HepG2 (cell line): ENCODE measurements at regions not wholly inside any gene's neighbourhood (a gene's known extent, or its start where the extent isn't known, plus 50 kb on each side); places are given as distances from the start of the nearest gene placed in this dataset.

Source experiments
- ATAC-seq: fragments of 200-7000 bp; cut with Tn5 transposase; 3 replicates; pipeline ENCODE4 v1.9.1; 2020; ENCODE audit warnings: mild to moderate bottlenecking, moderate library complexity
- BruUV-seq: library from RNA; stranded (reverse); fragments of 400-500 nt; replicated peaks from 2 replicates; lab custom pipeline; 2021; lab: Mats Ljungman, UMichigan
- CTCF ChIA-PET: fragments of 300-600 bp; formaldehyde crosslinking; extraction: SDS; loops from one replicate; lab custom pipeline; 2021; ENCODE audit warnings: low total read pairs, inconsistent platforms, low intra/inter-chr PET ratio; lab: Yijun Ruan, JAX
- POLR2A ChIA-PET: fragments of 350-600 bp; sonication (Branson Sonifier 250); formaldehyde crosslinking; loops from one replicate; lab custom pipeline; 2020; ENCODE audit warnings: antibody characterized with exemption, inconsistent platforms; lab: Yijun Ruan, JAX
- DNase-seq: peaks from one replicate; pipeline ENCODE4 v3.0.0-alpha.2; 2015; ENCODE audit warnings: low spot score
- FAIRE-seq: peaks from 3 replicates; lab custom pipeline; 2011; peaks lifted over from hg19 to GRCh38; lab: Jason Lieb, UNC
- H2AFZ ChIP-seq: one replicate; pipeline ENCODE4 v1.6.1; 2011; ENCODE audit warnings: low read length, inconsistent platforms
- H3K27ac ChIP-seq: fragments of 300-600 bp; 3 replicates; pipeline ENCODE4 v1.8.0; 2011; ENCODE audit warnings: mixed run types, mild to moderate bottlenecking, mixed read lengths, low read length, inconsistent platforms; ENCODE audit not compliant: insufficient read depth; ENCODE audit errors: extremely low read length
- H3K27me3 ChIP-seq, 2 experiments: fragments of 200-600 bp in 1 of 2; 2 replicates in 1 of 2; 3 replicates in 1 of 2; pipeline versions ENCODE4 v1.6.0 to v1.8.0; 2011; ENCODE audit warnings: low read length in 2 of 2, mild to moderate bottlenecking in 2 of 2, moderate library complexity in 2 of 2, inconsistent platforms in 1 of 2; ENCODE audit not compliant: insufficient read depth in 2 of 2, control insufficient read depth in 1 of 2
- H3K36me3 ChIP-seq, 2 experiments: fragments of 200-600 bp in 1 of 2; replicated peaks in 1 of 2; 2 replicates in 1 of 2; 3 replicates in 1 of 2; pipeline versions ENCODE4 v1.5.1 to v1.8.0; 2011; ENCODE audit warnings: low read length in 2 of 2, inconsistent platforms in 1 of 2; ENCODE audit not compliant: insufficient read depth in 2 of 2, control insufficient read depth in 1 of 2
- H3K4me1 ChIP-seq: 2 replicates; pipeline ENCODE4 v1.5.1; 2012; ENCODE audit warnings: low read length, inconsistent platforms; ENCODE audit not compliant: insufficient read depth
- H3K4me2 ChIP-seq: 2 replicates; pipeline ENCODE4 v1.6.0; 2011; ENCODE audit warnings: low read depth, low read length, inconsistent platforms
- H3K4me3 ChIP-seq, 3 experiments: fragments of 200-600 bp in 1 of 3; sonication (generic), shearing (Covaris generic) in 1 of 3; replicated peaks in 1 of 3; 2 replicates each; pipeline ENCODE4 v1.5.1; 2011 to 2016; ENCODE audit warnings: low read length in 3 of 3, inconsistent platforms in 2 of 3, low read depth in 2 of 3, mild to moderate bottlenecking in 2 of 3, control low read depth in 1 of 3, mixed read lengths in 1 of 3; ENCODE audit not compliant: insufficient read depth in 1 of 3
- H3K79me2 ChIP-seq: one replicate; pipeline ENCODE4 v1.6.1; 2011; ENCODE audit warnings: low read length, inconsistent platforms; ENCODE audit not compliant: insufficient read depth
- H3K9ac ChIP-seq: 2 replicates; pipeline ENCODE4 v1.6.0; 2011; ENCODE audit warnings: mild to moderate bottlenecking, low read depth, low read length, inconsistent platforms; ENCODE audit not compliant: insufficient read depth
- H3K9me3 ChIP-seq: 2 replicates; pipeline ENCODE4 v1.5.1; 2012; ENCODE audit warnings: mild to moderate bottlenecking, low read length
- H4K20me1 ChIP-seq: 2 replicates; pipeline ENCODE4 v1.6.0; 2011; ENCODE audit warnings: inconsistent platforms, mild to moderate bottlenecking, low read length, moderate library complexity; ENCODE audit not compliant: insufficient read depth
- ELF3 ChIP-seq: IDR thresholded peaks from 2 replicates; pipeline ENCODE4 v1.6.1; 2016; ENCODE audit warnings: missing genetic modification reagents, missing compliant biosample characterization
- ERF ChIP-seq: IDR thresholded peaks from 2 replicates; pipeline ENCODE4 v1.6.1; 2018; ENCODE audit warnings: missing biosample characterization, missing genetic modification reagents
- GFI1 ChIP-seq: sonication (generic); formaldehyde crosslinking; IDR thresholded peaks from 2 replicates; pipeline ENCODE4 v1.5.0; 2020; ENCODE audit warnings: missing genetic modification reagents, mild to moderate bottlenecking, borderline replicate concordance
- MAFF ChIP-seq: IDR thresholded peaks from 2 replicates; pipeline ENCODE4 v1.6.1; 2011; ENCODE audit warnings: low read depth, low read length, improper control_type of control experiment
- MAFK ChIP-seq, 2 experiments: IDR thresholded peaks in 1 of 2; conservative IDR thresholded peaks in 1 of 2; 2 replicates each; pipeline ENCODE4 v1.6.1; 2011; ENCODE audit warnings: improper control_type of control experiment in 2 of 2, low read length in 2 of 2
- NFE2L2 ChIP-seq: fragments of 150-350 bp; IDR thresholded peaks from 2 replicates; pipeline ENCODE4 v1.6.1; 2014; ENCODE audit warnings: low read length
- SNAPC5 ChIP-seq: sonication (generic); formaldehyde crosslinking; IDR thresholded peaks from 2 replicates; pipeline ENCODE4 v1.8.1; 2023; ENCODE audit warnings: mild to moderate bottlenecking, missing genetic modification reagents, borderline replicate concordance
- ZNF367 ChIP-seq: sonication (generic); formaldehyde crosslinking; IDR thresholded peaks from 2 replicates; pipeline ENCODE4 v1.4.0; 2020; ENCODE audit warnings: missing genetic modification reagents, borderline replicate concordance
- ZNF550 ChIP-seq: sonication (generic); formaldehyde crosslinking; IDR thresholded peaks from 2 replicates; pipeline ENCODE4 v1.4.0; 2020; ENCODE audit warnings: mild to moderate bottlenecking, missing genetic modification reagents, borderline replicate concordance
- ZNF629 ChIP-seq: sonication (generic); formaldehyde crosslinking; conservative IDR thresholded peaks from 2 replicates; pipeline ENCODE4 v1.5.0; 2020; ENCODE audit warnings: missing genetic modification reagents
- WGBS: methylation state at CpG from one replicate; pipeline ENCODE4 v1.1.6; 2017; ENCODE audit warnings: low lambda C conversion rate; 5-methylcytosine and 5-hydroxymethylcytosine counted together
- in situ Hi-C: cut with HindIII; loops from 2 replicates; pipeline ENCODE4 v1.10.0; 2017; ENCODE audit warnings: low pct_unique_long_range_greater_than_20kb; ENCODE audit not compliant: extremely low pct_ligation_motif_present
- intact Hi-C: fragments of 100-400 bp; cut with micrococcal nuclease; formaldehyde crosslinking; loops from one replicate; pipeline ENCODE4 v1.10.0; 2022; ENCODE audit not compliant: unreplicated experiment
- TF ChIP-seq, protein P1 (sequence below): sonication (generic); formaldehyde crosslinking; IDR thresholded peaks from 2 replicates; pipeline ENCODE4 v1.9.0; 2022; ENCODE audit warnings: low read depth, missing genetic modification reagents
- TF ChIP-seq, protein P2 (sequence below): sonication (generic); formaldehyde crosslinking; IDR thresholded peaks from 2 replicates; pipeline ENCODE4 v1.5.0; 2020; ENCODE audit warnings: mild to moderate bottlenecking, low read depth, missing genetic modification reagents, borderline replicate concordance

DNA sequence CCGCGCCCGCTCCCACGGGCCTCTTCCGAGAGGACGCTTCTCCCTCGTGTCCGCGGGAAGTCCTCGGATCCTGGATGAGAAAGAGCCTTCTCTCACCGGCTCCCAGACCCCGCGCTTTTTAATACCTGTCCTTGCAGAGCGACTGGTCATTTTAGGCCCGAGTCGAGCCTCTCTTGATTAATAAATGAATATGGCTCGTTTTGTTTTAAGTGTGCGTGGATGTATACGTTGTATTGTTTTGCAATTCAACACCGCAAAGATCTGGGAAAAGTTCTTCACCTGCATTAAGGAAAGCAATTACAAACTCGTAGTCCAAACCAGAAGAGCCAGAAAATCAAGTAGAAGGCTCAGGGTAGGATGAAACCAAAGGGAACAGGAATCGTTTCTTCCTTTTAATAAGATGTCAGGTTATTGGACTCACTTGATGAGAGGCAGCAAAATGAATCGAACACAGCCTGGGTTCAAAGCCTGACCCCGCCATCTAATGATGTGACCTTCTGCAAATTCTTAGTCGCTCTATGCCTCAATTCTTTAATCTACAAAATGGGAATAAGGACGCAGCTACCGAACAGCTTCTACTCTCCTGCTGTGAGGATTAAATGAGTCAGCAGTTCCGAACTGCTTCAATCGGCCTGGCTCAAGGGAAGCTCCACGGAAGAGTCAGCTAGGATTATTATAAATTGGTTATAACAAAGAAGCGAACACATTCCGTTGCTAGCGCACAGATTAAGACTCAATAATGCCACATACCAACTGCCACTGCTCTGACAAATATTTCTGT lies 277.8 kb upstream of the NEBL start:
- peaks cover 12 to 50% of the 10 kb centered on the region in 2 experiments; a peak in 4 of 5 replicates for H3K27me3 ChIP-seq
- no peak for ATAC-seq
- in situ Hi-C loops (no loop called here), intact Hi-C loops (no loop called here)
- POLR2A ChIA-PET, result no interaction called here
- WGBS, result 32% methylated on average over 28 of the region's 33 CpGs
- H2AFZ ChIP-seq, result no peak overlapping the region
- H3K4me1 ChIP-seq, result peaks cover 25% of the 10 kb centered on the region
- no peak overlapping the region for H3K27ac ChIP-seq
- no peaks in the 10 kb centered on the region for H3K36me3 ChIP-seq
- CTCF ChIA-PET, result no interaction called here
- H3K9me3 ChIP-seq, result peaks cover 9% of the 10 kb centered on the region; the same call in 1 of the 2 replicates
- no peak overlapping the region for H3K9ac ChIP-seq
- TF ChIP-seq NFE2L2 (peak; percentile 50; the same call in 1 of the 2 replicates), MAFF (peak; percentile 64; the same call in 1 of the 2 replicates), MAFK (conservative IDR thresholded peaks at IDR 0.05 in 1 of 2, IDR thresholded peaks at IDR 0.05 in 1 of 2; ENCODE audit: low read length in 2 of 2) (peak; percentile 71 to 76), SNAPC5 (no peak), ERF (no peak), ZNF629 (0 out of 2 replicates have a peak, but pooled peaks have one; percentile 13), ZNF367 (no peak), GFI1 (CRISPR knock-in tag) (no peak), ZNF550 (CRISPR knock-in tag) (no peak), ELF3 (no peak)
- TF ChIP-seq, protein P1, sequence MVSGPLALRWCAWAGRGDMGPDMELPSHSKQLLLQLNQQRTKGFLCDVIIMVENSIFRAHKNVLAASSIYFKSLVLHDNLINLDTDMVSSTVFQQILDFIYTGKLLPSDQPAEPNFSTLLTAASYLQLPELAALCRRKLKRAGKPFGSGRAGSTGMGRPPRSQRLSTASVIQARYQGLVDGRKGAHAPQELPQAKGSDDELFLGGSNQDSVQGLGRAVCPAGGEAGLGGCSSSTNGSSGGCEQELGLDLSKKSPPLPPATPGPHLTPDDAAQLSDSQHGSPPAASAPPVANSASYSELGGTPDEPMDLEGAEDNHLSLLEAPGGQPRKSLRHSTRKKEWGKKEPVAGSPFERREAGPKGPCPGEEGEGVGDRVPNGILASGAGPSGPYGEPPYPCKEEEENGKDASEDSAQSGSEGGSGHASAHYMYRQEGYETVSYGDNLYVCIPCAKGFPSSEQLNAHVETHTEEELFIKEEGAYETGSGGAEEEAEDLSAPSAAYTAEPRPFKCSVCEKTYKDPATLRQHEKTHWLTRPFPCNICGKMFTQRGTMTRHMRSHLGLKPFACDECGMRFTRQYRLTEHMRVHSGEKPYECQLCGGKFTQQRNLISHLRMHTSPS (CRISPR knock-in tag), result no peak
- TF ChIP-seq, protein P2, sequence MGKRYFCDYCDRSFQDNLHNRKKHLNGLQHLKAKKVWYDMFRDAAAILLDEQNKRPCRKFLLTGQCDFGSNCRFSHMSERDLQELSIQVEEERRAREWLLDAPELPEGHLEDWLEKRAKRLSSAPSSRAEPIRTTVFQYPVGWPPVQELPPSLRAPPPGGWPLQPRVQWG (CRISPR knock-in tag), result no peak
- no peaks in the 10 kb centered on the region for H4K20me1 ChIP-seq
- no peaks in the 10 kb centered on the region for H3K79me2 ChIP-seq
- no TSS peak for BruUV-seq
- H3K4me3 ChIP-seq, result peak overlapping the region in 2 of 3 experiments; percentile 44 to 61; a peak in 2 of 6 replicates
- peak overlapping the region; percentile 57 for H3K4me2 ChIP-seq
- DNase-seq, result no peak
- no peak for FAIRE-seq
